ENCODE measurements at regions not wholly inside any gene's neighbourhood (a gene's known extent, or its start where the extent isn't known, plus 50 kb on each side); places are given as distances from the start of the nearest gene placed in this dataset.

DNA sequence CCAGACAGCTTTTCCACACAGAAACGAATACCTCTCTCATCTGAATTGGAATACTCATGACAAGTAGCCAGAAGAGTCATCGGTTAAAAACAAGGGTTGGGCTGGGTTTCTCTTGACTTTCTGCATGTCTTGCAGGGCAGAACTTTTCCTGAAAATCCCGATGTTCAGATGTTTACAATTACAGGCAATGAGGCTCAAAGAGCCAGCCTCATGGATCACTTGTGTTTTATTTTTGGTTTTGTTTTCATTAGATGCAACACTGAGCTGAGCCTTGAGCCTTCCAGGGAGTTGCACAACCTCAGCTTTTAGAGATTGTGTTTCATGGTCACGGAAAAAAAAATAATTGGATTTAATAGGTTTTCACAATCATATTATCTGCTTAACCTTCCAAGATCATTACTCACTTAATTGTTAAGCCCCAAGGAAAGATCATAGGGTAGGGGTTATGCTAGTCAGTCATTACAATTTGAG, 288.1 kb upstream of the PRDM1 start:
- Histone ChIP-seq H3K4me2 (replicated peaks; ENCODE audit: low read depth, low read length, poor library complexity, severe bottlenecking) (no peak overlapping the region), H3K9me3 (ENCODE audit: control extremely low read depth in 1 of 3, control insufficient read depth in 2 of 3, insufficient read depth in 1 of 3, low read length in 2 of 3) (no peaks in the 10 kb centered on the region), H3K9ac (ENCODE audit: low read length) (no peak overlapping the region), H3K27ac (ENCODE audit: low read length in 2 of 2) (no peak overlapping the region), H3K79me2 (ENCODE audit: control insufficient read depth, insufficient read depth, low read length) (no peaks in the 10 kb centered on the region), H3K36me3 (replicated peaks in 1 of 2; ENCODE audit: control extremely low read depth in 1 of 2, control insufficient read depth in 1 of 2, extremely low read depth in 1 of 2, insufficient read depth in 2 of 2, low read length in 1 of 2) (no peaks in the 10 kb centered on the region), H3K27me3 (replicated peaks in 1 of 4; ENCODE audit: control extremely low read depth in 1 of 4, control insufficient read depth in 3 of 4, insufficient read depth in 4 of 4, low read length in 3 of 4) (no peaks in the 10 kb centered on the region), H4K20me1 (ENCODE audit: control insufficient read depth, insufficient read depth, low read length, poor library complexity, severe bottlenecking) (no peaks in the 10 kb centered on the region), H2AFZ (ENCODE audit: insufficient read depth, low read depth, low read length, poor library complexity, severe bottlenecking) (no peak overlapping the region), H3K4me1 (ENCODE audit: control insufficient read depth in 2 of 2, insufficient read depth in 2 of 2, low read length in 2 of 2) (peaks cover 5% of the 10 kb centered on the region in 2 donors), H3K4me3 (ENCODE audit: control extremely low read depth in 1 of 5, extremely low read depth in 1 of 5, insufficient read depth in 1 of 5, low read depth in 2 of 5, low read length in 4 of 5) (no peak overlapping the region)
- Mint-ChIP-seq H3K4me3 (no peak overlapping the region), H3K27ac (no peak overlapping the region), H3K4me1 (peaks cover 9% of the 10 kb centered on the region), H3K9me3 (ENCODE audit: insufficient read depth) (no peaks in the 10 kb centered on the region), H3K27me3 (no peaks in the 10 kb centered on the region)
- no peak for TF ChIP-seq CTCF (IDR thresholded peaks at IDR 0.05)
- no peak for TF ChIP-seq EZH2 (IDR thresholded peaks at IDR 0.05; ENCODE audit: borderline replicate concordance, insufficient read depth, low read depth, low read length, poor library complexity, severe bottlenecking)
- DNase-seq (no peak), ATAC-seq (ENCODE audit: low read depth) (no peak)
- intact Hi-C loops (cut with micrococcal nuclease): loop anchor here (10.0 kb wide), 1 partner anchor 287 kb away; the partner anchor contains the start of gene PRDM1
- ChIA-PET CTCF (interaction anchor here (2.2 kb wide), 1 partner anchor 425 kb away, joined by 11 read pairs; no protein-coding TSS in a partner anchor), POLR2A (no interaction called here)
- WGBS (ENCODE audit: insufficient coverage): 91% methylated on average over 3 of the region's 4 CpGs

- peaks cover 13% of the 10 kb centered on the region for H3K4me1 Mint-ChIP-seq
- DNase-seq: no peak
- TF ChIP-seq CTCF (IDR thresholded peaks at IDR 0.05): no peak
- TF ChIP-seq EZH2 (IDR thresholded peaks at IDR 0.05; ENCODE audit: borderline replicate concordance, insufficient read depth, low read depth, low read length, poor library complexity, severe bottlenecking): no peak
- H2AFZ ChIP-seq (ENCODE audit: insufficient read depth, low read depth, low read length, poor library complexity, severe bottlenecking): no peak overlapping the region
- H3K36me3 ChIP-seq (replicated peaks in 1 of 2; ENCODE audit: control extremely low read depth in 1 of 2, control insufficient read depth in 1 of 2, extremely low read depth in 1 of 2, insufficient read depth in 2 of 2, low read length in 1 of 2): no peaks in the 10 kb centered on the region
- no peak overlapping the region for H3K9ac ChIP-seq (ENCODE audit: low read length)
- H3K27ac Mint-ChIP-seq: no peak overlapping the region
- H3K27ac ChIP-seq (ENCODE audit: low read length in 2 of 2): no peak overlapping the region
- ChIA-PET POLR2A (no interaction called here), CTCF (interaction anchor here (0.7 to 2.2 kb wide), 2 partner anchors 39 to 426 kb away, joined by 3 to 11 read pairs; no protein-coding TSS in a partner anchor)
- no peaks in the 10 kb centered on the region for H4K20me1 ChIP-seq (ENCODE audit: control insufficient read depth, insufficient read depth, low read length, poor library complexity, severe bottlenecking)
- intact Hi-C loops (cut with micrococcal nuclease): loop anchor here (10.0 kb wide), 1 partner anchor 287 kb away; the partner anchor contains the start of gene PRDM1
- no peaks in the 10 kb centered on the region for H3K27me3 ChIP-seq (replicated peaks in 1 of 4; ENCODE audit: control extremely low read depth in 1 of 4, control insufficient read depth in 3 of 4, insufficient read depth in 4 of 4, low read length in 3 of 4)
- H3K27me3 Mint-ChIP-seq: no peaks in the 10 kb centered on the region
- H3K4me2 ChIP-seq (replicated peaks; ENCODE audit: low read depth, low read length, poor library complexity, severe bottlenecking): no peak overlapping the region
- no peak overlapping the region for H3K4me3 ChIP-seq (ENCODE audit: control extremely low read depth in 1 of 5, extremely low read depth in 1 of 5, insufficient read depth in 1 of 5, low read depth in 2 of 5, low read length in 4 of 5)
- 100% methylated on average over 3 of the region's 4 CpGs for WGBS (ENCODE audit: insufficient coverage)
- H3K9me3 Mint-ChIP-seq (ENCODE audit: insufficient read depth): no peaks in the 10 kb centered on the region
- H3K9me3 ChIP-seq (ENCODE audit: control extremely low read depth in 1 of 3, control insufficient read depth in 2 of 3, insufficient read depth in 1 of 3, low read length in 2 of 3): no peaks in the 10 kb centered on the region
- no peak overlapping the region for H3K4me3 Mint-ChIP-seq
- peaks cover 8 to 9% of the 10 kb centered on the region in 2 donors for H3K4me1 ChIP-seq (ENCODE audit: control insufficient read depth in 2 of 2, insufficient read depth in 2 of 2, low read length in 2 of 2)
- ATAC-seq (ENCODE audit: low read depth): no peak
- H3K79me2 ChIP-seq (ENCODE audit: control insufficient read depth, insufficient read depth, low read length): no peaks in the 10 kb centered on the region
Measured at GRCh38 chr6:105797286-105797979, 288.7 kb upstream of the PRDM1 start.
